HepG2 (cell line): ENCODE measurements at regions not wholly inside any gene's neighbourhood (a gene's known extent, or its start where the extent isn't known, plus 50 kb on each side); places are given as distances from the start of the nearest gene placed in this dataset.

Source experiments
- ATAC-seq: fragments of 200-7000 bp; cut with Tn5 transposase; 3 replicates; pipeline ENCODE4 v1.9.1; 2020; ENCODE audit warnings: mild to moderate bottlenecking, moderate library complexity
- BruUV-seq: library from RNA; stranded (reverse); fragments of 400-500 nt; replicated peaks from 2 replicates; lab custom pipeline; 2021; lab: Mats Ljungman, UMichigan
- CTCF ChIA-PET: fragments of 300-600 bp; formaldehyde crosslinking; extraction: SDS; loops from one replicate; lab custom pipeline; 2021; ENCODE audit warnings: low total read pairs, inconsistent platforms, low intra/inter-chr PET ratio; lab: Yijun Ruan, JAX
- POLR2A ChIA-PET: fragments of 350-600 bp; sonication (Branson Sonifier 250); formaldehyde crosslinking; loops from one replicate; lab custom pipeline; 2020; ENCODE audit warnings: antibody characterized with exemption, inconsistent platforms; lab: Yijun Ruan, JAX
- DNase-seq: peaks from one replicate; pipeline ENCODE4 v3.0.0-alpha.2; 2015; ENCODE audit warnings: low spot score
- FAIRE-seq: peaks from 3 replicates; lab custom pipeline; 2011; peaks lifted over from hg19 to GRCh38; lab: Jason Lieb, UNC
- H2AFZ ChIP-seq: one replicate; pipeline ENCODE4 v1.6.1; 2011; ENCODE audit warnings: low read length, inconsistent platforms
- H3K27ac ChIP-seq: fragments of 300-600 bp; 3 replicates; pipeline ENCODE4 v1.8.0; 2011; ENCODE audit warnings: mixed run types, mild to moderate bottlenecking, mixed read lengths, low read length, inconsistent platforms; ENCODE audit not compliant: insufficient read depth; ENCODE audit errors: extremely low read length
- H3K27me3 ChIP-seq, 2 experiments: fragments of 200-600 bp in 1 of 2; 2 replicates in 1 of 2; 3 replicates in 1 of 2; pipeline versions ENCODE4 v1.6.0 to v1.8.0; 2011; ENCODE audit warnings: low read length in 2 of 2, mild to moderate bottlenecking in 2 of 2, moderate library complexity in 2 of 2, inconsistent platforms in 1 of 2; ENCODE audit not compliant: insufficient read depth in 2 of 2, control insufficient read depth in 1 of 2
- H3K36me3 ChIP-seq, 2 experiments: fragments of 200-600 bp in 1 of 2; replicated peaks in 1 of 2; 2 replicates in 1 of 2; 3 replicates in 1 of 2; pipeline versions ENCODE4 v1.5.1 to v1.8.0; 2011; ENCODE audit warnings: low read length in 2 of 2, inconsistent platforms in 1 of 2; ENCODE audit not compliant: insufficient read depth in 2 of 2, control insufficient read depth in 1 of 2
- H3K4me1 ChIP-seq: 2 replicates; pipeline ENCODE4 v1.5.1; 2012; ENCODE audit warnings: low read length, inconsistent platforms; ENCODE audit not compliant: insufficient read depth
- H3K4me2 ChIP-seq: 2 replicates; pipeline ENCODE4 v1.6.0; 2011; ENCODE audit warnings: low read depth, low read length, inconsistent platforms
- H3K4me3 ChIP-seq, 3 experiments: fragments of 200-600 bp in 1 of 3; sonication (generic), shearing (Covaris generic) in 1 of 3; replicated peaks in 1 of 3; 2 replicates each; pipeline ENCODE4 v1.5.1; 2011 to 2016; ENCODE audit warnings: low read length in 3 of 3, inconsistent platforms in 2 of 3, low read depth in 2 of 3, mild to moderate bottlenecking in 2 of 3, control low read depth in 1 of 3, mixed read lengths in 1 of 3; ENCODE audit not compliant: insufficient read depth in 1 of 3
- H3K79me2 ChIP-seq: one replicate; pipeline ENCODE4 v1.6.1; 2011; ENCODE audit warnings: low read length, inconsistent platforms; ENCODE audit not compliant: insufficient read depth
- H3K9ac ChIP-seq: 2 replicates; pipeline ENCODE4 v1.6.0; 2011; ENCODE audit warnings: mild to moderate bottlenecking, low read depth, low read length, inconsistent platforms; ENCODE audit not compliant: insufficient read depth
- H3K9me3 ChIP-seq: 2 replicates; pipeline ENCODE4 v1.5.1; 2012; ENCODE audit warnings: mild to moderate bottlenecking, low read length
- H4K20me1 ChIP-seq: 2 replicates; pipeline ENCODE4 v1.6.0; 2011; ENCODE audit warnings: inconsistent platforms, mild to moderate bottlenecking, low read length, moderate library complexity; ENCODE audit not compliant: insufficient read depth
- HDAC2 ChIP-seq: sonication (generic); formaldehyde crosslinking; IDR thresholded peaks from 2 replicates; pipeline ENCODE4 v1.4.0; 2020; ENCODE audit warnings: missing genetic modification reagents
- KMT2A ChIP-seq: sonication (generic); formaldehyde crosslinking; IDR thresholded peaks from 2 replicates; pipeline ENCODE4 v1.4.0; 2020; ENCODE audit warnings: missing genetic modification reagents
- REL ChIP-seq: sonication (generic); formaldehyde crosslinking; conservative IDR thresholded peaks from 2 replicates; pipeline ENCODE4 v1.8.0; 2022; ENCODE audit warnings: mild to moderate bottlenecking, missing genetic modification reagents, moderate library complexity
- SMC3 ChIP-seq: IDR thresholded peaks from 2 replicates; pipeline ENCODE4 v1.6.1; 2011; ENCODE audit warnings: low read length, improper control_type of control experiment
- ZNF230 ChIP-seq: sonication (generic); formaldehyde crosslinking; IDR thresholded peaks from 2 replicates; pipeline ENCODE4 v1.4.0; 2020; ENCODE audit warnings: mild to moderate bottlenecking, missing genetic modification reagents
- ZNF260 ChIP-seq: sonication (generic); formaldehyde crosslinking; IDR thresholded peaks from 2 replicates; pipeline ENCODE4 v1.4.0; 2020; ENCODE audit warnings: missing genetic modification reagents, low read depth, mild to moderate bottlenecking, borderline replicate concordance
- ZNF432 ChIP-seq: sonication (generic); formaldehyde crosslinking; IDR thresholded peaks from 2 replicates; pipeline ENCODE4 v1.5.0; 2020; ENCODE audit warnings: missing genetic modification reagents, mild to moderate bottlenecking, borderline replicate concordance
- WGBS: methylation state at CpG from one replicate; pipeline ENCODE4 v1.1.6; 2017; ENCODE audit warnings: low lambda C conversion rate; 5-methylcytosine and 5-hydroxymethylcytosine counted together
- in situ Hi-C: cut with HindIII; loops from 2 replicates; pipeline ENCODE4 v1.10.0; 2017; ENCODE audit warnings: low pct_unique_long_range_greater_than_20kb; ENCODE audit not compliant: extremely low pct_ligation_motif_present
- intact Hi-C: fragments of 100-400 bp; cut with micrococcal nuclease; formaldehyde crosslinking; loops from one replicate; pipeline ENCODE4 v1.10.0; 2022; ENCODE audit not compliant: unreplicated experiment
- TF ChIP-seq, protein P1 (sequence below): IDR thresholded peaks from 2 replicates; pipeline ENCODE4 v1.6.1; 2016; ENCODE audit warnings: mild to moderate bottlenecking, missing biosample characterization, missing genetic modification reagents
- TF ChIP-seq, protein P2 (sequence below): sonication (generic); formaldehyde crosslinking; IDR thresholded peaks from 2 replicates; pipeline ENCODE4 v1.4.0; 2020; ENCODE audit warnings: missing genetic modification reagents

DNA sequence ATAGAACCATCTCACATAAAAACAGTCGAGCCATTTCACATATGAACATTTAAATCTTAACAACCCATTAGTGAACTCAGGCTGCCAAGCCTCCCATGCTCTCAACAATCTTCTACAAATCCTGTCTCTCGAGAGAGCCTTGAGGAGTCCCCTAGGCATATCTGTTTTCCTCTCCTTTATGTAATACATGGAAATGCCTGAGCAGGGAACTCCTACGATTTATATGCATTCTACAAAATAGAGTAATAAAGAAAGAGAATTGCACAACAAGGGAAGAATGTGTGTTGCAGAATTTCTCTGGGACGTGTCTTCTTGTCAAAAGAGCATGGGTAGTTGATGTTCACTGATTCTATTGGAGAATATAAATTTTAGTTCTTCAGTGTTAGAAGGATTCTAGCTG is 101.8 kb upstream of the VCX2 start:
- CTCF ChIA-PET = no interaction called here
- DNase-seq = no peak
- Histone ChIP-seq H3K9ac (no peak overlapping the region), H2AFZ (no peak overlapping the region), H3K27ac (no peak overlapping the region), H3K4me2 (no peak overlapping the region), H3K4me1 (no peaks in the 10 kb centered on the region), H3K9me3 (no peaks in the 10 kb centered on the region), H3K27me3 (no peaks in the 10 kb centered on the region), H3K79me2 (no peaks in the 10 kb centered on the region), H4K20me1 (no peaks in the 10 kb centered on the region), H3K36me3 (no peaks in the 10 kb centered on the region), H3K4me3 (no peak overlapping the region)
- in situ Hi-C loops (no loop called here), intact Hi-C loops (no loop called here)
- BruUV-seq = no TSS peak
- TF ChIP-seq ZNF432 (CRISPR knock-in tag) (no peak), ZNF230 (no peak), ZNF260 (no peak), SMC3 (no peak), KMT2A (CRISPR knock-in tag) (no peak), HDAC2 (CRISPR knock-in tag) (no peak), REL (CRISPR knock-in tag) (no peak)
- TF ChIP-seq, protein P1, sequence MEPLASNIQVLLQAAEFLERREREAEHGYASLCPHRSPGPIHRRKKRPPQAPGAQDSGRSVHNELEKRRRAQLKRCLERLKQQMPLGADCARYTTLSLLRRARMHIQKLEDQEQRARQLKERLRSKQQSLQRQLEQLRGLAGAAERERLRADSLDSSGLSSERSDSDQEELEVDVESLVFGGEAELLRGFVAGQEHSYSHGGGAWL (CRISPR knock-in tag) = no peak
- TF ChIP-seq, protein P2, sequence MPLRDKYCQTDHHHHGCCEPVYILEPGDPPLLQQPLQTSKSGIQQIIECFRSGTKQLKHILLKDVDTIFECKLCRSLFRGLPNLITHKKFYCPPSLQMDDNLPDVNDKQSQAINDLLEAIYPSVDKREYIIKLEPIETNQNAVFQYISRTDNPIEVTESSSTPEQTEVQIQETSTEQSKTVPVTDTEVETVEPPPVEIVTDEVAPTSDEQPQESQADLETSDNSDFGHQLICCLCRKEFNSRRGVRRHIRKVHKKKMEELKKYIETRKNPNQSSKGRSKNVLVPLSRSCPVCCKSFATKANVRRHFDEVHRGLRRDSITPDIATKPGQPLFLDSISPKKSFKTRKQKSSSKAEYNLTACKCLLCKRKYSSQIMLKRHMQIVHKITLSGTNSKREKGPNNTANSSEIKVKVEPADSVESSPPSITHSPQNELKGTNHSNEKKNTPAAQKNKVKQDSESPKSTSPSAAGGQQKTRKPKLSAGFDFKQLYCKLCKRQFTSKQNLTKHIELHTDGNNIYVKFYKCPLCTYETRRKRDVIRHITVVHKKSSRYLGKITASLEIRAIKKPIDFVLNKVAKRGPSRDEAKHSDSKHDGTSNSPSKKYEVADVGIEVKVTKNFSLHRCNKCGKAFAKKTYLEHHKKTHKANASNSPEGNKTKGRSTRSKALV (CRISPR knock-in tag) = no peak
- 2% methylated on average over 4 of the region's 4 CpGs for WGBS
- ATAC-seq = no peak
- POLR2A ChIA-PET = no interaction called here
- no peak for FAIRE-seq
